ENCODE measurements at regions not wholly inside any gene's neighbourhood (a gene's known extent, or its start where the extent isn't known, plus 50 kb on each side); places are given as distances from the start of the nearest gene placed in this dataset.

DNA sequence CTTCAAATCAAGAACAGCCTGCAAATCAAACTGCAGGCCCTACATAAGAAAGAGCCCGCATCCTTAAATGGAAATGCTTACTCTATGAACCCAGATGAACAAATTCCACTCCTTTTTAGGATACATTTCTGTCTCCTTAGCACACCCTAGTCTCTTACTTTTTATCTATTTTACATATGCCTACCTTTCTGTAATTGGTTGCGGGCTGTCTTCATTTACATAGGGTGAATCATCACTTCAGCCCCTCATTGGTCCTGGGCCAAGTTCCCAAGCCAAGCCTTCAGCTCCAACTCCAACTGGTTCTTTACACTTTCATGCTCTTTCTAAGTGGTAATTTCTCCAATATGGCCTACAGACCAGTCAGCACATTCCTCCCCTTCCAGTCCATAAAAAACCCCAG lies 219.3 kb downstream of the TRAM1L1 start:
- TF ChIP-seq, protein P1, sequence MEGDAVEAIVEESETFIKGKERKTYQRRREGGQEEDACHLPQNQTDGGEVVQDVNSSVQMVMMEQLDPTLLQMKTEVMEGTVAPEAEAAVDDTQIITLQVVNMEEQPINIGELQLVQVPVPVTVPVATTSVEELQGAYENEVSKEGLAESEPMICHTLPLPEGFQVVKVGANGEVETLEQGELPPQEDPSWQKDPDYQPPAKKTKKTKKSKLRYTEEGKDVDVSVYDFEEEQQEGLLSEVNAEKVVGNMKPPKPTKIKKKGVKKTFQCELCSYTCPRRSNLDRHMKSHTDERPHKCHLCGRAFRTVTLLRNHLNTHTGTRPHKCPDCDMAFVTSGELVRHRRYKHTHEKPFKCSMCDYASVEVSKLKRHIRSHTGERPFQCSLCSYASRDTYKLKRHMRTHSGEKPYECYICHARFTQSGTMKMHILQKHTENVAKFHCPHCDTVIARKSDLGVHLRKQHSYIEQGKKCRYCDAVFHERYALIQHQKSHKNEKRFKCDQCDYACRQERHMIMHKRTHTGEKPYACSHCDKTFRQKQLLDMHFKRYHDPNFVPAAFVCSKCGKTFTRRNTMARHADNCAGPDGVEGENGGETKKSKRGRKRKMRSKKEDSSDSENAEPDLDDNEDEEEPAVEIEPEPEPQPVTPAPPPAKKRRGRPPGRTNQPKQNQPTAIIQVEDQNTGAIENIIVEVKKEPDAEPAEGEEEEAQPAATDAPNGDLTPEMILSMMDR (conservative IDR thresholded peaks at IDR 0.05), result no peak
- TF ChIP-seq ZFX (IDR thresholded peaks at IDR 0.05), result no peak

All from C4-2B (cell line).